COLO668 (cell line): ENCODE measurements at regions not wholly inside any gene's neighbourhood (a gene's known extent, or its start where the extent isn't known, plus 50 kb on each side); places are given as distances from the start of the nearest gene placed in this dataset.

Experiments
- DNase-seq: peaks from one replicate; lab custom pipeline; 2025; ENCODE audit not compliant: unreplicated experiment; lab: John Stamatoyannopoulos, UW

DNA sequence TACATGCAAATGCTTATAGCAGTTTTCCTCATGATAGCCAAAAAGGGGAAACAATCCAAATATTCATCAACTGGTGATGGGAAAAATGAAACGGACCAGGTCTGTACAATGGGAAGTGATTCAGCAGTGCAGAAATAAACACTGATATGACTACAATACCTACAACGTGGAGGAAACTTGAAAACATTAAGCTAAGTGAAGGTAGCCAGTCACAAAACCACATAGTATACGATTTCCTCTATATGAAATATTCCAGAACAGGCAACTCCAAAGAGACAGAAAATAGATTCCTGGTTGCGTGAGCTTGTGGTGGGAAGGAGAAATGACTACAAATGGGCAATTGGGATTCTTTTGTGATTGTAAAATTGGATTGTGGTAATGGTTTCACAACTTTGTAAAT is 263.1 kb upstream of the PITRM1 start:
- DNase-seq = no peak

DNA sequence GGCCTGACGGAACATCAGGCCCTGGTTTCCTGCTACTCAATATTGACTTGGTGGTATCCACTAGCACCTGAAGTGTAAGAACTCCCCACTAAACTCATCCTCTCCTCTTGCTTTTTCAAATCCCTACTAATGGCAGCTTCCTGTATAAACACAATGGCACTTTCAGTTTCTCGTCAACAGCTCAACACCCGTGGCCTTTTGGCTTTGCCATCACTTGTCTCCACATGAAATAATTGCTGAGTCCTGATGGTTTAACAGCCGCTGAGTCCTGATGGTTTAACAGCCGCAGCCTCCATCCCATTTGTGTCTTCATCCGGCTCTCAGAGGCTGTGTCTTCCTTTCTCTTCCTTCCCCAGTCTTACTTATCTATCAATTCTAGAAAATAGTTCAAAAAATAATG is 261.4 kb upstream of the PITRM1 start:
- no peak for DNase-seq

DNA sequence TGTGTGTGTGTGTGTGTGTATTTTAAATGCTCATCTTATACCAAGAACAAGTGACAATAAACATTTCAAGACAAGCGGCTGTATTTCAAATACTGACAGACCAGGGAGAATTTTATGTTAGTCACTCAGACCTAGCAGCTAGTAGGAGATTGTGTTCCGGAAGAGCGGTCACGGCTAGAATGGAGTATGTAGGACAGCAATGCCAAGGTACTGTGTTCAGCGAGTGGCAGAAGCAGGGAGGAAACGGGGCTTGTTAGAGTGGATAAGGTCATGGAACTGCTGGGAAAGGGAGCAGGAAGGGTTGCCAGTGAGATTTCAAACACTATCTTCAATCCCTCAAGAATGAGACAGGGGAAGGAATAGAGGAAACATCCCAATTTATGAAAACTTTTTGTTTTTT is 260.5 kb upstream of the PITRM1 start:
- DNase-seq = no peak

DNA sequence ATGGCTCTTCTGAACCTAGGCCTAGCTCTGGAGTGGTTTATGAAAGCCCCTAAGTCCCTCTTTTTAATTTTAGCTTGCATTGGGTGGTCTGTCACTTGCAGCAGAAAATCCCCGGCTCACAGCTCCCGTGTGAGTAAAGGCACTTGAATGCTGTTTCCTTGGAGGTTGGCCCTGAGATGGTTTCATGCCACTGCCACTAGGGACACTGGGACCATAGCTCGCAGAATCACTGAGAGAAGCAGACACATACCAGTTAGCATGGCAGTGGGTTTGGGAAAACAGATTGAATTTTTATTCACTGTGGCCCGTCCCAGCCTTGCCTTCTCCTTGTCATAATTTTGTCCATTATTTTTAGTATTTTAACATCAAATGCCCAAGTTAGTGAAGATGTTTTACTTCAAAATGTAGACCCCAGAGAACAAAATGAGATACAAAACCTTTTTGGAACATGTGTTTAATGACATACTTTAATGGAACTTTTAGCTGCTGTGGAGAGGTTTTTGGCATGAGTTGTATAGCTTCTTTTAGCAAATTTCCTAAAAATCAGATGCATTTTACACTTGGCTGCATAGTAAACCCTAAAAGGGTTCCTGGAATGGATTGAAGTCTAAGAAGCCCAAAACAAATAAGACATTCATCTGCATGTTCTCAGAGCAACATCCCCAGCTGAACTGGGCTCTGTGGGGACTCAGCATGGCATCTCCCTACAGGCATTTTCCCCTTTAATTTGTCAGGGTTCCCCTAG is 259.7 kb upstream of the PITRM1 start:
- DNase-seq = no peak

DNA sequence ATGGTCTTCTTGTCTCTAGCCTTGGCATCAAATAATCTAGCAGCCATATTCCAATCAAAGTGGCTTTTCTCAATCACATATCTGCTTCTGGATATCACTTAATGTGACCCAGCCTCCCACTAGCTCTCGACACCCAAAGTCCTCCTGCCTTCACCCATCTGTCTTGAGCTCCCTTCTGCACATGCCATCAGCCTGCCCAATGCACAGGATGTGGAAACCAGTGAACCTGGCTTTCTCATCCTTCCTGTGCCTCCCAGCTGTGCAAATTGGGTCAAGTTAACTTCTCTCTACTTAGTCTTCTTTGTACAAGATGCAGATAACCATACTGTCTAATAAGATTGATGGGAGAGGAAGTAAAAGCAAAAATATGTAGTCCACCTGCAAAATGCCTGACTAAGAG is 257.9 kb upstream of the PITRM1 start:
- DNase-seq = no peak

DNA sequence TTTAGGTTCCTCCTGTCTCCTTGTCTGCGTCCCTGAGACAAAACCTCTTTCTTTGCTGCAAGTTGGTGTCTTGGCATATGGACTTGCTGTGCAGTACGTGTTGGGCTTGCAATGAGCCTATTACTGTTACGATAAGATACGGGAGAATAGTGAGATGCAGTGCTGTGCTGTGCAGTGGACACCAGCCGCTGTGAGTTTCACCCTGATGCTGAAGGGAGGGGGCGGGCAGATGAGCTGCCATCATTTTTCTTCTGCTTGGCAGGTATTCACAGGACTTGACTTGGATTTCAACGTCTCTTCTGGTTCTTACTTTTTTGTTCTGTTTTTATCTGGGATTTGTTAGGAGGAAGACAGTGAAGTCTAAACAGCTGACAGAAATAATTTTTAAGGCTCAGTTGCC is 257.1 kb upstream of the PITRM1 start:
- no peak for DNase-seq

DNA sequence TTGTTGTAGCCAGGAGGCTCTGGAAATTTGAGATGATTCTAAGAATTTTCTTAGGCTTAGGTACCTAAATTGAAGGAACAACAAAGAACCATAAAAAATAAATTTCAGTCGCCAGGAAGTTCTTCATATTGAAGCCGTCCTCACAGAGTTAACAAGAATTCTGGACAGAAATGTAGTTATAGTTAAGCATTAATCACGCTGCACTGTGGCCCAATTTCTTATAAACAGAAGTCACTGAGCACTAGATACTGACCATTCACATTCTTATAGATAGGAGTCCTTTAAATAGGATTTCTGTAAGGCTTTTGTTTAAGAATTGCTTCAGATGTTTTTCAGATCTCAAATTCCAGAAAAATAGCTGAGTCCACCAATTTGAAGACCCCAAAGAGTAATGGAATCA is 256.2 kb upstream of the PITRM1 start:
- no peak for DNase-seq

DNA sequence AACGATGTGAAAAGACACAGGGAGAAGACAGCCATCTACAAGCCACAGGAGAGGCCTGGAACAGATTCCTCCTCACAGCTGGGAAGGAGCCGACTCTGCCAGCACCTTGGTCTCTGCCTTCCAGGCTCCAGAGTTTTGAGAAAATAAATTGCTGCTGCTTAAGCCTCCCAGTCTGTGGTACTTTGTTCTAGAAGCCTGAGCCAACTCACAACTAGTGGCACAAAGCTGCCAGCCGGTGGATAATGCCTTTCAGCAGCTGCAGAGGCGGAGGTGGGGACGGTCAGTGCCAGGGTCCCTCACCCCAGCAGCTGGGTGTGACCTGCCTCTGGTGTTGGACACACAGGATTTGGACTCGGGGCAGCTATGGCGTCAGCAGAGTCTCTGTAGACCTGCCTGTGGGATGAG is 255.4 kb upstream of the PITRM1 start:
- DNase-seq = no peak

DNA sequence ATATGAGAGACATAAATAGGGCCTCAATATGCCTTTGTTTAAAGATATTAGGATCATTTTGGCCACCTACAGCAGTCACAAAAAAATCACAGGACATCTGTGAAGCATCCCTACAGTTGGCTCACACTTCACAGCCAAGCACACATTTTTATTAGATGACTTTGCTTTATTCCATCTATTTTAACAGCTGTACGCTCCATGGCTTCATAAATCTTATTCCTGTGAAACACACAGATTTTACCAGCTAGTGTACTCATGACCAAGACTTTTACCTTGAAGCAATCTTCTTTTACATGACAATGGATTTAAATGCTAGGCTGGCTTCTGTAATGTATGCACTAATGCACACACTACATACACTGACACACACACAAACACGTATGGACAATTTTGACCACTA is 254.8 kb upstream of the PITRM1 start:
- DNase-seq = no peak

DNA sequence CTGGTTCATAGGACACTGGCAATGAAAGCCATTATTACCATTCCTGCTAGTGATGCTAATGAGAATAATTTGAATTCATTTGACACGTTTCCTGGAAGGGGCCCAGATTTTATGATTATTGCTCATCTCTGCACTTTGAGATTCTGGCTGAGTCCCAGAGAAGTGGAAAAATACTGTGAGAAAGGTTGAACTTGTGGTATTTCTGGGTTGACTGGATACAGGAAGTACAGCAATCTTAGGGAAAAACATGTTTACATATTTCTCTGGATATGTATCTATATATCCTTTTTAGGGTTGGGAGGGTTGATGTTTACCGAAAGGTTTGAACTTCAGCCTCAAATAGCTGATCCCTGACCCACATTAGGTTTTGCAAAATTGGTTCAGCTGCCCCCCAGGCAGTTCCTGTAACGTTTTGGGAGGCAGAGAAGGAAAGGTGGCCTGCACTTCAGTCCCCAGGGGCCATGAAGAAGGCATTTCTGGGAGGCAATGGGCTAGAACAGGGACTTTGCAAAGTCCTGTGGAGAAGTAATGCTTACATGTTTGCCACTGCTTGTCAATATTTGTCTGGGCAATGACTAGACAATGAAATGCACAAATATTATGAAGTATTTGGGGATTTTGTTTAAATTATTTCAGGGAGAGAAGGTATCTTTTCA is 253.7 kb upstream of the PITRM1 start:
- no peak for DNase-seq

DNA sequence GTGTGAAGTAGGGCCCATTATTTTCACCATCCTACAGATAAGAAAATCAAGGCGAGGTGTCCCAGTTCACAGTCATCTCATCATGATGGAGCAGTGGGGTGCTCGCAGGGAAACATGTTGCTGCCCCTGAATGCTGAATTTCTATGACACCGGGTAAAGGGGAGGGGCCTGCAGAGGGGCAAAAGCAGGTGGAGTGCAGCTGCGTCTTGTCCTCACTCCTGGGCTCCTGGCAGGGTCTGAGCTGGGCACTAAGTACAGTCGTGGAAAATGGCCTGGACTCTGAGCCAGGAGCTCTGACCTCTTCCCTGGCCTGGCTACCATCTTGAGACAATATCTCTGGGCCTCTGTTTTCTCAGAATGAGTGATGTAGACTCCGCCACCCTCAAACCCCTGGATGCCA is 253.1 kb upstream of the PITRM1 start:
- no peak for DNase-seq

DNA sequence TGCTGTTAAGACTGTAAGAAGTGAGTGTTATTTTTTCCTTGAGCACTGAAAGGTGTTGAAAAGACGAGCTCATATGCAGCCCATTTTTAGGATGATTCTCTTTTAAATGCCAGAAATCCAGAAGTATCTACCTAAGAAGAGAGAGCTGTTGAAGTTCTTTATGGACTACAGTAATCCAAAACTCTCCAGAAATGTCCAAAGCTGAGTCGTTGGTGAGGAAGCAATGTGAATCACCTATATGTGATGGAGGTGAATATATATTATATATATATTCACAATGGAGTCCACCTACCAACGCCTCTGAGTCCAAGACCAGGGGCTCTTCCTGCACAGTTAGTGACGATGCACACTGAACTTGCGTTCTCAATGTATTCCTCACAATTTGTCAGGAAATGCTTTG is 252.7 kb upstream of the PITRM1 start:
- no peak for DNase-seq

DNA sequence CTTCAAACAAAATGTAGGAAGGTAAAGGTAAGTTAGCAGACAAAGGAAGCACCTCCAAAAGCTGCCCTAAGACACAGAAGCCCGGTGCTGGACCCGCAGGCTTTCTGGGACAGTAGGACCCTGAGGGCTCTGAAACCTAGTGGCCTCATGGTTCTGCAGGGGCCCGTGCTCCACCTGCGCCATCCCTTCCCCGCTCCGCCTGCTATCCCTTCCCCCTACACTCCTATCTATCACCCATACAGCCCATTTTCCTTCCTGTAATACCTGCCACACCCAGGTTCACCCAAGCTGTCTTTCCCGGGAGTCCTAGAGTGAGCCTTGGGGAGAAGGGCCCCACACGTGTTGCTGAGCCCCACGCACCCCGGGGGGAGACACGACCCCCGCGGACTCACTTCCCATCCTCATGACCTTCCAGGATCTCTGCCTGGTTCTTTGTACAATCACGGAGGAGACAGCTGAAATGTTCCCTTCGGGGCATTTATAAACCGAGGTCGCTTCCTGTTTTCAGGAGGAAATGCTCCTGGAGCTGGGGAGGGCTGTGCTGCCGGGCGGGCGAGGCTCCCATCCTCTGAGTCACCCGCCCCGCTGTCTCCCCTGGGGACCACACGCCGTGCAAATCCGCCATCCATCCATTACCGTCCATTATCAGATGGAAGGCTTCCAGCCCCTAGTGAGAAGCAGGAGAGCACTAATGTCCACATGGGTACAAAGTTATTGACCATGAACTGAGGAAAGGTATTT is 251.7 kb upstream of the PITRM1 start:
- DNase-seq = no peak

DNA sequence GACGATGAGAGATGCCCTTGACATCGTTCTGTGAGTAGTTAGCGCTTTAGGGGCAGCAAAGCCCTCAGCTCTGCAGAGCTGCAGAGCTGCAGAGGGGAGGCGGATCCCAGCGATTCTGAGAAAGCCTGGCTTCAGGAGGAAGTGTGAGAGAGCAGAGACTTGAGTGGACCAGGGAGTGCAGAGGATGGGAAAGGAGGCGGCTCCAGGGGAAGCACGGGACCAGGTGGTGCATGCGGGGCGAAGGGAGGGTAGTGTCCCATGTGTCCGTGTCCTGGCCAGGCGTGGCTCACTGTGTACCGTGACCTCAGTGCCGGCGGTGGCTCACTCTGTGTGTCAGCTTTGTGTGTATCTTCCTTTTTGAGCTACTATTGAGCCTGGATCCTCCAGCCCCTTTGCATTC is 250.8 kb upstream of the PITRM1 start:
- DNase-seq = no peak

DNA sequence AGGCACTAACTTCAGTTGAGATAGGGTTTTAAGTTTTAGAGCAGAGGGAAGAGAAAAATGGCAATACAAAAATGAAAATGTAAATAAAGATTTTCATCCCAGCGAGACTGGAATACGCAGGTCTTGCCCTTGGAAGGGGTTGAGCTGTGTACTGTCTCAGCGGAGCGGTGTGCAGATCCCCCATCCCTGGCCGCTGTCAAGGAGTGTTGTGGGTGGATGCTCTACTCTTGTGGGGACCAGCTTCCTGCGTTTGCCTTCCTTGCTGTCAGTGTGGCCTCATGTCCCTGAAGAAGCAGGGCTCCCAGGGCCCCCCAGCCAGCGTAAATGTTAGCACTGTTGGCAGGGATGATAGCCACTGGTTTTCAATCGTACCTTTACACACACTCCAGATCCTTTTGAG is 249.7 kb upstream of the PITRM1 start:
- DNase-seq = no peak

DNA sequence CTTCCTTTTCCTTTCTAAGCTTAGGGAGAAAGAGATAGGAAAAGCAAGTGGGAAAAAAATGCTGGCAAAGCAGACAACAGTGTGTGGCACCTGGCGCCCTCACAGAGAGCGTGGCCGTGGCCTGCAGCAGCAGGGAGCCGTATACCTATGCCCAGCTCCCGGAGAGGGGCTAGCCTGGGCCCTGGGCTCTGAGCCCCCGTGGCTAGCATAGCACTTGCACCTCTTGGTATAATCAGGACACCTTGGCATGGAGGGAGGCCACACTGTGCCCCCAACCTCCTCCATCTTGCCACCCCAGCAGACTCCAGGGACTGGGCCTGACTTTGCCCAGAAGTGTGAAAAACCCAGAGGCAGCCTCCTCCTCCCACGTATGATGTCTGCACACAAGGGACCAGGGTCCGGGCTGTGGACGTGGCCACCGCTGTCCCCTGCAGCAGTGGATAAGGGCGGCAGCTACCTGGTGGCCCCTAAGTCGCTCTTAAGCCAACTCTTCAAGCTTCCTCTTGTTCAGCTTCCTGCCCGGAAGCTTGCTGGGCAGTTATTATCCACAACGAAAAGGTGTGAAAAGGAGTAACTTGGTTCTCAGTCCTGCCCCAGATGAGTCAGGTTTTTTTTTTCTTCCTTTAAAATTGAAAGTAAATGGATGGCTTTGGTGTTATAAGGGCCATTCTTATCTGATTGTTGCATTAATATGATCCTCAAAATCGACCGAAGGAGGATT is 249.1 kb upstream of the PITRM1 start:
- no peak for DNase-seq

DNA sequence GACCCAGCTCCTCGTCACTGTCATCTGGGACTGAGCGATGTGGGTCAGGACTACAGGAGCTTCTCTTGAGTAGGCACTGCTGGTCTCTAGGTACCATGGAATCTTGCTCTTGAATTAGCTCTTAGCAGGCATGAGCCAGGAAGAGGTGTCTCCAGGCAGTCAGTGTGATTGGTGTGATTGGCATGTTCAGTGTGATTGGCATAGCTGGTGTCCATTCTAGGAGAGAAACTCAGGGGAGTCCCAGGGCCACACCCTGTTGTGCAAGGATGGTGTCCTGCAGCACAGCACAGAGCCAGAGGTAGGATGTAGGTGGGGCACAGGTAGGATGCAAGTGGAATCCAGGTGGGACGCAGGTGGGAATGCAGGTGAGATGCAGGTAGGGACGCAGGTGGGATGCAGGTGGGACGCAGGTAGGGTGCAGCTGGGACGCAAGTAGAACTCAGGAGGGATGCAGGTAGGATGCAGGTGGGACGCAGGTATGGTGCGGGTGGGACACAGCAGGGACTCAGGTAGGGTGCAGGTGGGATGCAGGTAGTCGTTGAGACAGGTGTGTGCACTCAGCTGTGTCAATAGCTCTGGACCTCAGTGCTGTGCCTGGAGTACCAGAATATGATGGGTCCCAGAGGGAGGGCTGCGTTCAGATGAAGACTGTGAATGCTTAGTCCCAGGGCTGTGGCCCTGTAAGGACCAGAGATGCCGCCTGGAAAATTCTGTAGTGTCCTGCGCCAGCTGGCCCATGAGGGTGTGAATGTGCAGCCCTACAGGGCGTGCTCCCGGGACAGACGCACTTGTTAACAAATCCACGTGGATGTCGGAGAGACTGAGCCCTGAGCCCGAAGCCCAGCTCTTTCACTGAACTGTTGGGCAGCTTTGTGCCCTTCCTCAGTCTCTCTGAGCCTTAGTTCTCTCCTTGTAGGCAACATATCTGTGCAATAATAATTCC is 248.2 kb upstream of the PITRM1 start:
- no peak for DNase-seq

DNA sequence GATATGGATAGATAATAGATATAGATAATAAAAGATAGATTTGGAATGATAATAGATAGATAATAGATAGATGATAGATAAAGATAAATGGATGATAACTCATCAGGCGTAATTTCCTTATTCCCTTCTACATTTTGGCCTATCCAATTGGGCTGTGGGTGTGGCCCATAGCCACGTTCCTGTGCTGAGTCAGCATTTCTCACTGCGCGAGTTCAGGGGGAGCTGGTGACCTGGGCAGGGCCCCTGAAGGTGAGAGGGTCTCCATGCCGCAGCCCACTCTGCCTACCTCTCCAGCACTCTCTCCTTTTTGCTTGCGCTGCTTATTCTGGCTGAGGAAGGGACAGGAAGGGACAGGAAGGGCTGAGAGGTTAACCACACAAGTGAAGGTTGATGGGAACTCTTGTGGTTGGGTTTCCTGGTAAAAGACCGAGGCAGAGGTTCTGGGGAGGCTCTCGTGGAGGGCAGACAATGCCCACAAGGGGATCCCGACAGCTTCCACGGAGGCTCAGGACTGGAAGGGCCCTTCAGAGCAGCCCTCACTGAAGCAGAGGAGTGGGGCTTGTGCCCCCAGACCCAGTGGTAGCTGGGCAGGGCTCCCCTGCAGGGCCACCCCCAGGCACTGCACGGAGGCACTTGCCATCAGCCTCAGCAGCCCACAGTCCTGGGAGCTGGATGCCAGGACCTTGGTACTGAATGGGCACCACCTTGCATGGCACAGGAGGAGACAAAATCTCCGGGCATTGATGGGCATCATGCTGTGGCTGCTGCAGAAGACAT is 247.3 kb upstream of the PITRM1 start:
- DNase-seq = no peak

DNA sequence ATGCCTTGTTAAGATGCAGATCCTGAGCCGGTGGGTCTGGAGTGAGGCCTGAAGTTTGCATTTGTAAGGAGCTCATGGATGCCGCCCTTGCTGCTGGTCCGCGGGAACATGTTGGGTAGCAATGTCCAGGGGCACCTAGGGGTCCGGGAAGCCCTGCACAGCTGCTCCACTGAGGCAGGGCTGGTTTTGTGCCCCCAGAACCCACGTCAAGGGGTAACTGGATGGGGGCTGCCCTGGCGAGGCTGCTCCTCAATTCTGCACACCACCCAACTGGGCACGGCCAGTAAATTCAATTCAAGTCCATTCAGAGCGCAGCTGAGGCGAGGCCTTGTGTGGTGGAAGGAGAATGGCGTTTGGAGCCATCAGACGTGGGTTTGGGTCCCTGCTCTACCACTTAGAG is 246.3 kb upstream of the PITRM1 start:
- no peak for DNase-seq
